Ascending aorta (tissue), 2 donors: ENCODE measurements at regions not wholly inside any gene's neighbourhood (a gene's known extent, or its start where the extent isn't known, plus 50 kb on each side); places are given as distances from the start of the nearest gene placed in this dataset.

Experiments used
- DNase-seq, 2 donors: peaks; one replicate each; pipeline ENCODE4 v3.0.0-alpha.2; 2019; ENCODE audit warnings: low spot score in 2 of 2
- H3K27ac ChIP-seq, 2 donors: fragments of 200-600 bp; sonication (generic); one replicate each; pipeline ENCODE4 v1.5.1; 2016 to 2017; ENCODE audit warnings: mild to moderate bottlenecking in 1 of 2
- H3K27me3 ChIP-seq: fragments of 200-600 bp; sonication (generic); one replicate; pipeline ENCODE4 v1.5.1; 2017
- H3K36me3 ChIP-seq, 2 donors: fragments of 200-600 bp; sonication (generic); one replicate each; pipeline ENCODE4 v1.5.1; 2016
- H3K4me1 ChIP-seq, 2 donors: fragments of 200-600 bp; sonication (generic); one replicate each; pipeline ENCODE4 v1.5.1; 2016 to 2017; ENCODE audit warnings: mild to moderate bottlenecking in 1 of 2
- H3K4me3 ChIP-seq, 2 donors: fragments of 200-600 bp; sonication (generic); one replicate each; pipeline ENCODE4 v1.5.1; 2016 to 2017; ENCODE audit warnings: mild to moderate bottlenecking in 1 of 2
- H3K9me3 ChIP-seq, 2 donors: fragments of 200-600 bp; sonication (generic); one replicate each; pipeline ENCODE4 v1.5.1; 2016
- intact Hi-C: fragments of 100-400 bp; cut with DNase I; formaldehyde crosslinking; loops from one replicate; pipeline ENCODE4 v1.15.1; 2023
- TF ChIP-seq, protein P1 (sequence below), 3 experiments: fragments of 200-600 bp in 2 of 3; fragments of 450-650 bp in 1 of 3; sonication (generic) in 2 of 3; IDR thresholded peaks; one replicate each; pipeline ENCODE4 v1.5.1; 2016 to 2019; ENCODE audit warnings: antibody characterized with exemption in 3 of 3, mild to moderate bottlenecking in 1 of 3, moderate library complexity in 1 of 3

DNA sequence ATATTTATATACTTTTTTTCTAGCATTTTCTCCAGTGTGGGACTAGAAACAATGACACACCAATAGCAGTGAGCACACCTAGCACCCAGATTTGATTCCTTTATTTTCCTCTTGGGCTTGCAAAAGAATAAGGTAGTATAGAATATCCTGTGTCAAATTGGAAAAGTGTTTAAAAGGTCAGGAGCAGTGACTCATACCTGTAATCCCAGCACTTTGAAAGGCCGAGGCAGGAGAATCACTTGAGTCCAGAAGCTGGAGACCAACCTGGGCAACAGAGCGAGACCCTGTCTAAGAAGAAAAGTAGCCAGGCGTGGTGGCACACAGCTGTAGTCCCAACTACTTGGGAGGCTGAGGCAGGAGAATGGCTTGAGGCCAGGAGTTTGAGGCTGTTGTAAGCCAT, 53.8 kb upstream of the SGPP1 start:
- intact Hi-C loops, result no loop called here
- no peaks in the 10 kb centered on the region for H3K4me1 ChIP-seq

DNA sequence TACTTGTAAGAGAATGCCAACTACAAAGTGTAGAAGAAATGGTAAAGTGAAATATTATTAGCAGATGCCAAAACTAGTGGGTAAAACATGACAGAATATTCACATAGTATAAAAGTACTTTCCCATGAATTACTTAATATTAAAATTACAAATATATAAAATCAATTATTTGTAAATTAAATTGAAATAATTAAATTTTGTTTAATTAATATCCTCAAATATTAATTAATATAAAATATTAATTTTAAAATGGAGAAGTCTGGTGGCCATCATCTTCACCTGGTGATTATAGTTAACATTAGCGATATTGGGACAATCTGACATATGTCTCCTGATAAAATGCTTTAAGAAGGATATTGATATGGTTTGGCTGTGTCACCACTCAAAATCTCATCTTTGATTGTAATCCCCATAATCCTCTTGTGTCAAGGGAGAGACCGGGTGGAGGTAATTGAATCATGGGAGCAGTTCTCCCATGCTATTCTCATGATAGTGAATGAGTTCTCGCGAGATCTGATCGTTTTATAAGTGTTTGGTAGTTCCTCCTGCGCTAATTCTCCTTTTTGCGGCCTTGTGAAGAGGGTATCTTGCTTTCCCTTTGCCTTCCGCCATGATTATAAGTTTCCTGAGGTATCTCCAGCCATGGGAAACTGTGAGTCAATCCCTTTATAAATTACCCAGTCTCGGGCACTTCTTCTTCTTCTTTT, 55.0 kb upstream of the SGPP1 start:
- intact Hi-C loops, result no loop called here
- TF ChIP-seq, protein P1, sequence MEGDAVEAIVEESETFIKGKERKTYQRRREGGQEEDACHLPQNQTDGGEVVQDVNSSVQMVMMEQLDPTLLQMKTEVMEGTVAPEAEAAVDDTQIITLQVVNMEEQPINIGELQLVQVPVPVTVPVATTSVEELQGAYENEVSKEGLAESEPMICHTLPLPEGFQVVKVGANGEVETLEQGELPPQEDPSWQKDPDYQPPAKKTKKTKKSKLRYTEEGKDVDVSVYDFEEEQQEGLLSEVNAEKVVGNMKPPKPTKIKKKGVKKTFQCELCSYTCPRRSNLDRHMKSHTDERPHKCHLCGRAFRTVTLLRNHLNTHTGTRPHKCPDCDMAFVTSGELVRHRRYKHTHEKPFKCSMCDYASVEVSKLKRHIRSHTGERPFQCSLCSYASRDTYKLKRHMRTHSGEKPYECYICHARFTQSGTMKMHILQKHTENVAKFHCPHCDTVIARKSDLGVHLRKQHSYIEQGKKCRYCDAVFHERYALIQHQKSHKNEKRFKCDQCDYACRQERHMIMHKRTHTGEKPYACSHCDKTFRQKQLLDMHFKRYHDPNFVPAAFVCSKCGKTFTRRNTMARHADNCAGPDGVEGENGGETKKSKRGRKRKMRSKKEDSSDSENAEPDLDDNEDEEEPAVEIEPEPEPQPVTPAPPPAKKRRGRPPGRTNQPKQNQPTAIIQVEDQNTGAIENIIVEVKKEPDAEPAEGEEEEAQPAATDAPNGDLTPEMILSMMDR (IDR thresholded peaks at IDR 0.05), result no peak
- Histone ChIP-seq H3K4me1 (no peaks in the 10 kb centered on the region), H3K27ac (no peak overlapping the region), H3K36me3 (no peaks in the 10 kb centered on the region), H3K4me3 (no peak overlapping the region), H3K27me3 (no peaks in the 10 kb centered on the region), H3K9me3 (no peaks in the 10 kb centered on the region)
- DNase-seq, result no peak

More for the DNA sequence above, 53.8 kb upstream of the SGPP1 start:
- TF ChIP-seq, protein P1 (IDR thresholded peaks at IDR 0.05), result no peak
- no peak overlapping the region for H3K27ac ChIP-seq
- no peaks in the 10 kb centered on the region for H3K27me3 ChIP-seq
- no peak for DNase-seq
- H3K9me3 ChIP-seq, result no peaks in the 10 kb centered on the region
- no peaks in the 10 kb centered on the region for H3K36me3 ChIP-seq
- no peak overlapping the region for H3K4me3 ChIP-seq

DNA sequence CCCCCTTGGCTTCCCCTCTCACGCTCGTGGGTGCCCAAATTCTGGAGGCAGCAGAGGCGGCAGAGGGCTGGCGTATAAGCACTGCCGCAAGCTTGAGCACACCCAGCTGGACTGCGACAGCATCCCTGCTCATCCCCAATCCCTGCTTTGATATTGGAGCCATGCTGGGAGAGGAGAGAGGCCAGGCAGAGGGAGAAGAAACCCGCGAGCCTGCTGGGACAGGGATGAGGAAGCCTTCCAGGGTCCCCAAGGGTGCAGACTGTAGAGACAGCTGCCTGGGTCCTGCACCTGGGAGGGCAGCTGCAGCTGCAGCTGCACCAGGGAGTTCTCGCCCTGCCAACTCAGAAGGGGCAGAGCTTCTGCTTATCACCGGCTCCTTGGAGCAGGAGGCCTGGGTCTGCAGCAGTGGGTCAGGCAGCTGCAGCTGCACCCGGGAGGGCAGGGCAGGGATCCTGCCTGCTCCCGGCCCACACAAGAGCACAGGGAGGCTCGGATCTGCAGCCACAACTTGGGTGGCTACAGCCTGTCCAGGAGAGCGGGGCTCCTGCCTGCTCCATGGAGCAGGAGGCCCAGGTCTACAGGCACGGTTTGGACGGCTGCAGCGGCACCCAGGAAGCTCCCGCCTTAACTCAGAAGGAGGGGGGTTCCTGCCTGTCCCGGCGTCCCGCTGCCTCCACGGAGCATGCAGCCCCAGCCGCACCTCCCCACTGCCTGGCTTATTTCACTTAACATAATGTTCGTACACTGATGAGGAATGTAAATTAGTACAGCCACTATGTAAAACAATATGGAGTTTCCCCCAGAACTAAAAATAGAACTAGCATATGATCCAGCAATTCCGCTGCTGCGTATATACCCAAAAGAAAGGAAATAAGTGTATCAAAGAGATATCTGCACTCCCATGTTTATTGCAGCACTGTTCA, 60.4 kb upstream of the SGPP1 start:
- TF ChIP-seq, protein P1 (IDR thresholded peaks at IDR 0.05), result no peak
- Histone ChIP-seq H3K4me1 (no peaks in the 10 kb centered on the region), H3K9me3 (no peaks in the 10 kb centered on the region), H3K27ac (no peak overlapping the region), H3K4me3 (peak overlapping the region in 1 of 2 donors; percentile 35), H3K36me3 (no peaks in the 10 kb centered on the region), H3K27me3 (no peaks in the 10 kb centered on the region)
- no peak for DNase-seq
- intact Hi-C loops, result no loop called here

DNA sequence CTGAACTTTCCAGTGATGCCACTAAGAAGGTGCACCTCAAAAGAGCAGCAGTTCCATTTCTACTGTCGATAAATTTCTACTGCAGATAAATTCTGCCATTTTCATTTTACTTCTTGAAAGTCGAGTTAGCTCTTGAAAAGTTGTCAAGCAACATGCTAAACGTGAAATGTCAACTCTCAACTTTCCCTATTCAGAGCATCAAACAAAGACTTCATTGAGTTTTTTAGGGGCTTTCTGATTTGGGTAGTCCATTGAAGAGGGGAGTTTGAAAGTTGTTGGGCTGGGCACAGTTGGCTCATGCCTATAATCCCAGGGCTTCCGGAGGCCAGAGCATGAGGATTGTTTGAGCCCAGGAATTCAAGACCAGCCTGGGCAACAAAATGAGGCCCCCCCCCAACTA, 59.4 kb upstream of the SYNE2 start:
- H3K9me3 ChIP-seq, result no peaks in the 10 kb centered on the region
- DNase-seq, result no peak
- no peaks in the 10 kb centered on the region for H3K4me1 ChIP-seq
- no peak overlapping the region for H3K4me3 ChIP-seq
- H3K36me3 ChIP-seq, result no peaks in the 10 kb centered on the region
- no peaks in the 10 kb centered on the region for H3K27me3 ChIP-seq
- H3K27ac ChIP-seq, result no peak overlapping the region
- intact Hi-C loops, result no loop called here
- TF ChIP-seq, protein P1 (IDR thresholded peaks at IDR 0.05), result no peak

DNA sequence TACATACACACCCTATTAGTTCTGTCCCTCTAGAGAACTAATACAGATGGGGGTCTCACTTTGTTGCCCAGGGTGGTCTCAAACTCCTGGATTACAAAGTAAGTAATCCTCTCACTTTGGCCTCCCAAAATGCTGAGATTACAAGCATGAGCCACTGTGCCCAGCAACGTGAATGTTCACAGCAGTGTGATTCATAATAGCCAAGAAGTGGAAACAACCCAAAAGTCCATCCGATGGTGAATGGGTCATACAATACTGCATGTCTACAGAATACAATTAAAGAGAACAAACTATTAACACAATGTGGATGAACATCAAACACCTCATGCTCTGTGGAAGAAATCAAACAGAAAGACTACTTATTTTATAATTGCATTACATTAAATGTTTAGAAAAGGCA, 57.3 kb upstream of the SYNE2 start:
- TF ChIP-seq, protein P1 (IDR thresholded peaks at IDR 0.05), result no peak
- intact Hi-C loops, result no loop called here
- Histone ChIP-seq H3K9me3 (no peaks in the 10 kb centered on the region), H3K36me3 (no peaks in the 10 kb centered on the region), H3K4me1 (peaks cover 0 to 4% of the 10 kb centered on the region in 2 donors), H3K4me3 (no peak overlapping the region), H3K27me3 (no peaks in the 10 kb centered on the region), H3K27ac (no peak overlapping the region)
- no peak for DNase-seq
